Activated naive CD4-positive, alpha-beta T cell treated with anti-CD3 and anti-CD28 coated beads, Interleukin-2, amount 50 U/mL, for 16 hours (primary cell): ENCODE measurements at regions not wholly inside any gene's neighbourhood (a gene's known extent, or its start where the extent isn't known, plus 50 kb on each side); places are given as distances from the start of the nearest gene placed in this dataset.

Experiments
- DNase-seq: peaks from one replicate; pipeline ENCODE4 v3.0.0-alpha.2; 2020

- no peak for DNase-seq
Measured at GRCh38 chr1:14511796-14512585, 86.5 kb upstream of the KAZN start.

- DNase-seq: no peak
Measured at GRCh38 chr1:14513111-14513510, 85.4 kb upstream of the KAZN start.

GRCh38 chr1:14514739-14515138 is 83.7 kb upstream of the KAZN start:
- DNase-seq: no peak

GRCh38 chr1:14516974-14517840 is 81.3 kb upstream of the KAZN start:
- no peak for DNase-seq

- no peak for DNase-seq
Measured at GRCh38 chr1:14517841-14518180, 80.7 kb upstream of the KAZN start.

GRCh38 chr1:14519976-14520375 is 78.5 kb upstream of the KAZN start:
- no peak for DNase-seq

- DNase-seq: no peak
Measured at GRCh38 chr1:14520514-14521163, 77.8 kb upstream of the KAZN start.

- no peak for DNase-seq
Measured at GRCh38 chr1:14521622-14522021, 76.9 kb upstream of the KAZN start.

GRCh38 chr1:14522077-14522925 is 76.2 kb upstream of the KAZN start:
- no peak for DNase-seq

GRCh38 chr1:14522926-14523241 is 75.6 kb upstream of the KAZN start:
- no peak for DNase-seq

- DNase-seq: no peak
Measured at GRCh38 chr1:14524826-14525636, 73.5 kb upstream of the KAZN start.

- no peak for DNase-seq
Measured at GRCh38 chr1:14529475-14529874, 69.0 kb upstream of the KAZN start.

- DNase-seq: no peak
Measured at GRCh38 chr1:14531519-14531918, 67.0 kb upstream of the KAZN start.

GRCh38 chr1:14535619-14536355 is 62.7 kb upstream of the KAZN start:
- DNase-seq: no peak

GRCh38 chr1:14538335-14538734 is 60.1 kb upstream of the KAZN start:
- DNase-seq: no peak

GRCh38 chr1:14539309-14539708 is 59.2 kb upstream of the KAZN start:
- DNase-seq: no peak

- no peak for DNase-seq
Measured at GRCh38 chr1:14539953-14540563, 58.4 kb upstream of the KAZN start.

- no peak for DNase-seq
Measured at GRCh38 chr1:14541348-14541747, 57.1 kb upstream of the KAZN start.

- DNase-seq: no peak
Measured at GRCh38 chr1:14543191-14543840, 55.2 kb upstream of the KAZN start.

- no peak for DNase-seq
Measured at GRCh38 chr1:14544319-14544718, 54.2 kb upstream of the KAZN start.
